K562 (cell line): ENCODE measurements at regions not wholly inside any gene's neighbourhood (a gene's known extent, or its start where the extent isn't known, plus 50 kb on each side); places are given as distances from the start of the nearest gene placed in this dataset.
"Not testable (repeated sequence)": the region's sequence is repeated elsewhere in the genome, so short reads cannot be mapped to it uniquely, and the experiment has no call there.

Experiments used
- ATAC-seq: fragments of 200-7000 bp; cut with Tn5 transposase; 3 replicates; pipeline ENCODE4 v1.9.1; 2020; ENCODE audit warnings: moderate library complexity
- BruUV-seq: library from RNA; stranded (reverse); fragments of 400-500 nt; replicated peaks from 2 replicates; lab custom pipeline; 2021; lab: Mats Ljungman, UMichigan
- CTCF ChIA-PET: fragments of 300-600 bp; formaldehyde crosslinking; extraction: SDS; loops from one replicate; lab custom pipeline; 2021; ENCODE audit warnings: low intra/inter-chr PET ratio; lab: Yijun Ruan, JAX
- POLR2A ChIA-PET: fragments of 300-600, 350-650 bp; sonication (Branson Sonifier 250); formaldehyde crosslinking; extraction: SDS; loops from one replicate; lab custom pipeline; 2021; ENCODE audit warnings: antibody characterized with exemption, inconsistent platforms; lab: Yijun Ruan, JAX
- DNase-seq, 4 experiments: peaks; one replicate each; pipeline versions ENCODE4 v3.0.0 to v3.0.0-alpha.2; 2011 to 2018; ENCODE audit warnings: low spot score in 3 of 4, mixed read lengths in 3 of 4; ENCODE audit errors: extremely low read depth in 1 of 4
- FAIRE-seq: peaks from 2 replicates; lab custom pipeline; 2011; peaks lifted over from hg19 to GRCh38; lab: Jason Lieb, UNC
- H2AFZ ChIP-seq: 2 replicates; pipeline ENCODE4 v1.6.0; 2011; ENCODE audit warnings: low read depth, low read length, control low read depth, inconsistent platforms
- H3K27ac ChIP-seq: fragments of 200-600 bp; 3 replicates; pipeline ENCODE4 v1.8.0; 2011; ENCODE audit warnings: low read depth, mild to moderate bottlenecking, control low read depth, inconsistent platforms, low read length, moderate library complexity, mixed read lengths; ENCODE audit errors: extremely low read depth
- H3K27me3 ChIP-seq, 2 experiments: fragments of 300-600 bp in 1 of 2; 2 replicates in 1 of 2; 3 replicates in 1 of 2; pipeline versions ENCODE4 v1.6.0 to v1.8.0; 2011; ENCODE audit warnings: inconsistent platforms in 2 of 2, low read length in 2 of 2, mild to moderate bottlenecking in 1 of 2, mixed read lengths in 1 of 2, moderate library complexity in 1 of 2; ENCODE audit not compliant: control insufficient read depth in 2 of 2, insufficient read depth in 2 of 2
- H3K36me3 ChIP-seq: fragments of 300-600 bp; 3 replicates; pipeline ENCODE4 v1.8.0; 2011; ENCODE audit warnings: mild to moderate bottlenecking, low read length, inconsistent platforms; ENCODE audit not compliant: control insufficient read depth, insufficient read depth
- H3K4me1 ChIP-seq, 2 experiments: fragments of 200-600 bp in 1 of 2; replicated peaks in 1 of 2; 2 replicates in 1 of 2; 3 replicates in 1 of 2; pipeline versions ENCODE4 v1.5.1 to v1.8.0; 2011; ENCODE audit warnings: inconsistent platforms in 2 of 2, low read length in 2 of 2, mild to moderate bottlenecking in 1 of 2, mixed read lengths in 1 of 2, moderate library complexity in 1 of 2; ENCODE audit not compliant: control insufficient read depth in 2 of 2, insufficient read depth in 2 of 2
- H3K4me2 ChIP-seq: 2 replicates; pipeline ENCODE4 v1.6.1; 2011; ENCODE audit warnings: low read length, control low read depth, inconsistent platforms, mixed read lengths; ENCODE audit not compliant: insufficient read depth
- H3K4me3 ChIP-seq: fragments of 200-600 bp; sonication (generic), shearing (Covaris generic); 2 replicates; pipeline ENCODE4 v1.5.1; 2016; ENCODE audit warnings: control low read depth, inconsistent platforms
- H3K79me2 ChIP-seq: fragments of 200-600 bp; 3 replicates; pipeline ENCODE4 v1.8.0; 2011; ENCODE audit warnings: low read length, inconsistent platforms; ENCODE audit not compliant: control insufficient read depth, insufficient read depth
- H3K9ac ChIP-seq, 2 experiments: 2 replicates each; pipeline versions ENCODE4 v1.6.0 to v1.6.1; 2011; ENCODE audit warnings: low read depth in 2 of 2, low read length in 2 of 2, control low read depth in 1 of 2, inconsistent platforms in 1 of 2, mild to moderate bottlenecking in 1 of 2, mixed read lengths in 1 of 2; ENCODE audit not compliant: insufficient read depth in 1 of 2
- H3K9me1 ChIP-seq: one replicate; pipeline ENCODE4 v1.6.0; 2011; ENCODE audit warnings: inconsistent platforms, mild to moderate bottlenecking, low read length, moderate library complexity; ENCODE audit not compliant: control insufficient read depth, insufficient read depth
- H3K9me3 ChIP-seq: replicated peaks from 2 replicates; pipeline ENCODE4 v1.5.1; 2011; ENCODE audit warnings: low read depth, low read length, inconsistent platforms; ENCODE audit not compliant: control insufficient read depth, insufficient read depth
- H4K20me1 ChIP-seq: replicated peaks from 2 replicates; pipeline ENCODE4 v1.6.1; 2011; ENCODE audit warnings: low read length, inconsistent platforms, mixed read lengths; ENCODE audit not compliant: control insufficient read depth, insufficient read depth
- ARHGAP35 ChIP-seq: fragments of 450-650 bp; IDR thresholded peaks from 2 replicates; pipeline ENCODE4 v1.6.1; 2018; ENCODE audit not compliant: partially characterized antibody
- BDP1 ChIP-seq: IDR thresholded peaks from 3 replicates; pipeline ENCODE4 v1.6.1; 2011; ENCODE audit not compliant: insufficient read length, insufficient read depth
- HLTF ChIP-seq: fragments of 450-650 bp; IDR thresholded peaks from 2 replicates; pipeline ENCODE4 v1.6.1; 2016
- KAT2B ChIP-seq: IDR thresholded peaks from one replicate; pipeline ENCODE4 v1.6.1; 2012; ENCODE audit warnings: low read depth, mild to moderate bottlenecking, control low read depth, inconsistent platforms, low read length, moderate library complexity
- MLLT1 ChIP-seq, 2 experiments: fragments of 450-650 bp; IDR thresholded peaks; 2 replicates each; pipeline ENCODE4 v1.6.1; 2016
- MTF1 ChIP-seq: fragments of 250-450 bp; sonication (Bioruptor Pico); IDR thresholded peaks from 2 replicates; pipeline ENCODE4 v1.9.0; 2021; ENCODE audit warnings: moderate library complexity, mild to moderate bottlenecking, inconsistent platforms, borderline replicate concordance
- NFXL1 ChIP-seq: fragments of 450-650 bp; formaldehyde crosslinking; IDR thresholded peaks from 2 replicates; pipeline ENCODE4 v1.4.0; 2021; ENCODE audit warnings: mild to moderate bottlenecking
- POLR3G ChIP-seq: IDR thresholded peaks from 2 replicates; pipeline ENCODE4 v1.6.1; 2011; ENCODE audit not compliant: insufficient read length, insufficient replicate concordance; ENCODE audit errors: extremely low read depth
- SMAD2 ChIP-seq: fragments of 150-350 bp; IDR thresholded peaks from 2 replicates; pipeline ENCODE4 v1.6.1; 2014; ENCODE audit warnings: low read depth, mild to moderate bottlenecking, low read length
- ZC3H11A ChIP-seq: IDR thresholded peaks from 2 replicates; pipeline ENCODE4 v1.6.1; 2012; ENCODE audit warnings: low read depth, low read length, improper control_type of control experiment
- ZKSCAN1 ChIP-seq: fragments of 150-350 bp; IDR thresholded peaks from 2 replicates; pipeline ENCODE4 v1.6.1; 2016; ENCODE audit warnings: low read depth, low read length
- ZNF280A ChIP-seq: fragments of 450-650 bp; IDR thresholded peaks from 2 replicates; pipeline ENCODE4 v1.6.1; 2018; ENCODE audit warnings: mild to moderate bottlenecking, low read depth; ENCODE audit not compliant: partially characterized antibody
- ZNF561 ChIP-seq: fragments of 450-650 bp; formaldehyde crosslinking; conservative IDR thresholded peaks from 2 replicates; pipeline ENCODE4 v1.4.0; 2020; ENCODE audit warnings: mild to moderate bottlenecking, moderate library complexity
- WGBS: fragments of 100-300 bp; shearing (Covaris generic); methylation state at CpG from one replicate; pipeline ENCODE4 v1.1.6; 2016; ENCODE audit warnings: low coverage, mixed read lengths; ENCODE audit not compliant: insufficient coverage; ENCODE audit errors: missing lambda C conversion rate; 5-methylcytosine and 5-hydroxymethylcytosine counted together
- in situ Hi-C: fragments of 300-500 bp; cut with MboI; formaldehyde crosslinking; loops from 4 replicates; pipeline ENCODE4 v1.15.0; 2018; ENCODE audit warnings: inconsistent platforms, mixed read lengths
- intact Hi-C: fragments of 100-400 bp; cut with micrococcal nuclease; formaldehyde crosslinking; loops from 2 replicates; pipeline ENCODE4 v1.14.2; 2022

GRCh38 chr12:73714655-73715054 is 823.0 kb upstream of the ATXN7L3B start (continued):
- TF ChIP-seq KAT2B = no peak
- no peak for TF ChIP-seq ZKSCAN1
- no peak for TF ChIP-seq ZNF561 (CRISPR knock-in tag)
- TF ChIP-seq POLR3G = no peak
- no peak for TF ChIP-seq SMAD2
- no peak for TF ChIP-seq HLTF

- H4K20me1 ChIP-seq, H3K36me3 ChIP-seq, H3K9me1 ChIP-seq, H3K4me3 ChIP-seq, in situ Hi-C loops, H3K27me3 ChIP-seq, H3K4me1 ChIP-seq, H3K4me2 ChIP-seq, H3K27ac ChIP-seq, POLR2A ChIA-PET, ATAC-seq, FAIRE-seq, DNase-seq, CTCF ChIA-PET, BruUV-seq, H3K9ac ChIP-seq, intact Hi-C loops, H3K79me2 ChIP-seq, H2AFZ ChIP-seq, H3K9me3 ChIP-seq: not testable (repeated sequence)
- WGBS = 0% methylated on average over 2 of the region's 2 CpGs
These were observed 821.5 kb upstream of the ATXN7L3B start for GRCh38 chr12:73716143-73716542.

- Histone ChIP-seq H3K9me1 (no peaks in the 10 kb centered on the region), H2AFZ (no peak overlapping the region), H3K9me3 (no peaks in the 10 kb centered on the region; the same call in 1 of the 2 replicates), H3K27ac (no peak overlapping the region), H3K79me2 (no peaks in the 10 kb centered on the region), H3K4me2 (no peak overlapping the region), H4K20me1 (no peaks in the 10 kb centered on the region), H3K27me3 (no peaks in the 10 kb centered on the region), H3K36me3 (no peaks in the 10 kb centered on the region), H3K9ac (no peak overlapping the region), H3K4me3 (no peak overlapping the region), H3K4me1 (no peaks in the 10 kb centered on the region)
- no peak for TF ChIP-seq NFXL1 (CRISPR knock-in tag)
- TF ChIP-seq ARHGAP35 = no peak
- no peak for TF ChIP-seq ZNF280A
- no peak for TF ChIP-seq BDP1
- TF ChIP-seq MTF1 (CRISPR knock-in tag) = no peak
- no peak for TF ChIP-seq ZC3H11A
- TF ChIP-seq MLLT1 (IDR thresholded peaks at IDR 0.05) = no peak
- in situ Hi-C loops (no loop called here), intact Hi-C loops (no loop called here)
- WGBS = 0% methylated on average over 5 of the region's 5 CpGs
- ChIA-PET CTCF (no interaction called here), POLR2A (no interaction called here)
- BruUV-seq = no TSS peak
- no peak for DNase-seq
- ATAC-seq = no peak
- no peak for FAIRE-seq
These were observed 818.4 kb upstream of the ATXN7L3B start for GRCh38 chr12:73719223-73719622.
